HEK293T (cell line): ENCODE measurements at regions not wholly inside any gene's neighbourhood (a gene's known extent, or its start where the extent isn't known, plus 50 kb on each side); places are given as distances from the start of the nearest gene placed in this dataset.

ENCODE experiments used
- ARNT ChIP-seq: fragments of 450-650 bp; IDR thresholded peaks from 2 replicates; pipeline ENCODE4 v1.6.1; 2017; ENCODE audit warnings: mild to moderate bottlenecking
- BHLHE40 ChIP-seq: fragments of 450-650 bp; IDR thresholded peaks from 2 replicates; pipeline ENCODE4 v1.6.1; 2016; ENCODE audit warnings: mild to moderate bottlenecking, moderate library complexity, borderline replicate concordance
- CTBP1 ChIP-seq: fragments of 450-650 bp; IDR thresholded peaks from 2 replicates; pipeline ENCODE4 v1.6.1; 2016; ENCODE audit warnings: borderline replicate concordance
- FOXA1 ChIP-seq: fragments of 450-650 bp; IDR thresholded peaks from 2 replicates; pipeline ENCODE4 v1.6.1; 2016; ENCODE audit warnings: mild to moderate bottlenecking
- FOXM1 ChIP-seq: fragments of 450-650 bp; IDR thresholded peaks from 2 replicates; pipeline ENCODE4 v1.6.1; 2017; ENCODE audit warnings: mild to moderate bottlenecking, borderline replicate concordance
- L3MBTL2 ChIP-seq: fragments of 450-650 bp; conservative IDR thresholded peaks from 2 replicates; pipeline ENCODE4 v1.6.1; 2016; ENCODE audit warnings: mild to moderate bottlenecking
- LEF1 ChIP-seq: fragments of 450-650 bp; IDR thresholded peaks from 2 replicates; pipeline ENCODE4 v1.6.1; 2017; ENCODE audit warnings: mild to moderate bottlenecking, borderline replicate concordance
- NFRKB ChIP-seq: fragments of 450-650 bp; IDR thresholded peaks from 2 replicates; pipeline ENCODE4 v1.6.1; 2016; ENCODE audit warnings: mild to moderate bottlenecking, moderate library complexity
- SP1 ChIP-seq: fragments of 450-650 bp; IDR thresholded peaks from 2 replicates; pipeline ENCODE4 v1.6.1; 2017
- SUZ12 ChIP-seq: fragments of 450-650 bp; IDR thresholded peaks from 2 replicates; pipeline ENCODE4 v1.6.1; 2016; ENCODE audit warnings: mild to moderate bottlenecking
- TARDBP ChIP-seq: fragments of 450-650 bp; IDR thresholded peaks from 2 replicates; pipeline ENCODE4 v1.6.1; 2016
- ZNF384 ChIP-seq: fragments of 450-650 bp; IDR thresholded peaks from 2 replicates; pipeline ENCODE4 v1.6.1; 2016

- no peak for TF ChIP-seq NFRKB
- TF ChIP-seq BHLHE40: no peak
- TF ChIP-seq CTBP1: no peak
- TF ChIP-seq FOXM1: no peak
- TF ChIP-seq L3MBTL2: no peak
- no peak for TF ChIP-seq ZNF384
- no peak for TF ChIP-seq SP1
- TF ChIP-seq FOXA1: no peak
- no peak for TF ChIP-seq TARDBP
- TF ChIP-seq LEF1: no peak
- TF ChIP-seq ARNT: no peak
- TF ChIP-seq SUZ12: no peak
Observed at GRCh38 chr19:32053376-32053775, 292.0 kb upstream of the ZNF507 start.
